Astrocyte (in vitro differentiated cells and primary cell): ENCODE measurements at regions not wholly inside any gene's neighbourhood (a gene's known extent, or its start where the extent isn't known, plus 50 kb on each side); places are given as distances from the start of the nearest gene placed in this dataset.
"Not testable (repeated sequence)": the region's sequence is repeated elsewhere in the genome, so short reads cannot be mapped to it uniquely, and the experiment has no call there.

Experiments used
- DNase-seq: peaks from one replicate; pipeline ENCODE4 v3.0.0-alpha.2; 2010; ENCODE audit warnings: low read depth
- FAIRE-seq: peaks from 2 replicates; lab custom pipeline; 2011; peaks lifted over from hg19 to GRCh38; lab: Jason Lieb, UNC
- H2AFZ ChIP-seq: 2 replicates; pipeline ENCODE4 v1.6.0; 2012; ENCODE audit warnings: low read depth, low read length, inconsistent platforms
- H3K27ac ChIP-seq: 2 replicates; pipeline ENCODE4 v1.5.1; 2011; ENCODE audit warnings: low read depth, low read length, inconsistent platforms
- H3K27me3 ChIP-seq: 2 replicates; pipeline ENCODE4 v1.6.0; 2011; ENCODE audit warnings: low read length, inconsistent platforms; ENCODE audit not compliant: insufficient read depth
- H3K36me3 ChIP-seq: 2 replicates; pipeline ENCODE4 v1.5.1; 2011; ENCODE audit warnings: low read length, inconsistent platforms; ENCODE audit not compliant: insufficient read depth
- H3K4me1 ChIP-seq: 2 replicates; pipeline ENCODE4 v1.5.1; 2011; ENCODE audit warnings: low read length, inconsistent platforms; ENCODE audit not compliant: insufficient read depth
- H3K4me2 ChIP-seq: 2 replicates; pipeline ENCODE4 v1.6.0; 2012; ENCODE audit warnings: low read length, inconsistent platforms
- H3K4me3 ChIP-seq: 2 replicates; pipeline ENCODE4 v1.5.1; 2011; ENCODE audit warnings: low read depth, mild to moderate bottlenecking, low read length, inconsistent platforms; ENCODE audit not compliant: insufficient read depth
- H3K79me2 ChIP-seq: 2 replicates; pipeline ENCODE4 v1.6.0; 2012; ENCODE audit warnings: mild to moderate bottlenecking, low read length, inconsistent platforms; ENCODE audit not compliant: insufficient read depth
- H3K9ac ChIP-seq: 2 replicates; pipeline ENCODE4 v1.6.0; 2012; ENCODE audit warnings: mild to moderate bottlenecking, low read length, inconsistent platforms
- H3K9me3 ChIP-seq: 2 replicates; pipeline ENCODE4 v1.5.1; 2012; ENCODE audit warnings: low read depth, mild to moderate bottlenecking, low read length, inconsistent platforms; ENCODE audit not compliant: insufficient read depth
- H4K20me1 ChIP-seq: 2 replicates; pipeline ENCODE4 v1.6.0; 2012; ENCODE audit warnings: low read length, inconsistent platforms; ENCODE audit not compliant: insufficient read depth
- H3K27ac Mint-ChIP-seq: one replicate; pipeline ENCODE4 v1.8.0; 2021; ENCODE audit warnings: mild to moderate bottlenecking, mixed read lengths; ENCODE audit not compliant: unreplicated experiment
- H3K27me3 Mint-ChIP-seq: one replicate; pipeline ENCODE4 v1.8.0; 2021; ENCODE audit warnings: low read depth, mixed read lengths; ENCODE audit not compliant: unreplicated experiment
- H3K36me3 Mint-ChIP-seq: one replicate; pipeline ENCODE4 v1.8.0; 2021; ENCODE audit warnings: low read depth, mixed read lengths; ENCODE audit not compliant: unreplicated experiment
- H3K4me1 Mint-ChIP-seq: one replicate; pipeline ENCODE4 v1.8.0; 2021; ENCODE audit warnings: low read depth, mixed read lengths; ENCODE audit not compliant: unreplicated experiment
- H3K4me3 Mint-ChIP-seq: one replicate; pipeline ENCODE4 v1.8.0; 2021; ENCODE audit warnings: mild to moderate bottlenecking, moderate library complexity, mixed read lengths; ENCODE audit not compliant: unreplicated experiment
- H3K9me3 Mint-ChIP-seq: one replicate; pipeline ENCODE4 v1.8.0; 2021; ENCODE audit warnings: mild to moderate bottlenecking, mixed read lengths; ENCODE audit not compliant: unreplicated experiment
- CTCF ChIP-seq: IDR thresholded peaks from 2 replicates; pipeline ENCODE4 v1.5.1; 2011; ENCODE audit warnings: low read depth, mild to moderate bottlenecking, inconsistent platforms, low read length, moderate library complexity; ENCODE audit not compliant: insufficient read depth
- EZH2 ChIP-seq: IDR thresholded peaks from 2 replicates; pipeline ENCODE4 v1.6.1; 2012; ENCODE audit warnings: mild to moderate bottlenecking, low read length, inconsistent platforms; ENCODE audit not compliant: insufficient read depth

- Mint-ChIP-seq H3K27ac (no peak overlapping the region), H3K27me3 (no peaks in the 10 kb centered on the region), H3K4me1 (peaks cover 2% of the 10 kb centered on the region), H3K4me3 (no peak overlapping the region), H3K36me3 (no peaks in the 10 kb centered on the region), H3K9me3 (no peaks in the 10 kb centered on the region)
- Histone ChIP-seq H3K4me2 (no peak overlapping the region), H3K79me2 (no peaks in the 10 kb centered on the region), H3K27ac (no peak overlapping the region), H3K36me3 (no peaks in the 10 kb centered on the region), H3K9me3 (no peaks in the 10 kb centered on the region), H2AFZ (no peak overlapping the region), H3K4me1 (no peaks in the 10 kb centered on the region), H3K27me3 (no peaks in the 10 kb centered on the region), H3K4me3 (no peak overlapping the region), H4K20me1 (no peaks in the 10 kb centered on the region), H3K9ac (no peak overlapping the region)
- DNase-seq (peak; percentile 37), FAIRE-seq (peak; percentile 67)
- no peak for TF ChIP-seq CTCF
- no peak for TF ChIP-seq EZH2
These were observed 362.2 kb downstream of the SRGAP2C start for GRCh38 chr1:121546830-121547591.

- H3K4me2 ChIP-seq, H3K27ac Mint-ChIP-seq, H3K27me3 Mint-ChIP-seq, H4K20me1 ChIP-seq, H3K4me1 Mint-ChIP-seq, FAIRE-seq, H3K9me3 ChIP-seq, H3K4me3 ChIP-seq, H3K27me3 ChIP-seq, H3K9ac ChIP-seq, H3K4me1 ChIP-seq, H3K27ac ChIP-seq, H2AFZ ChIP-seq, H3K9me3 Mint-ChIP-seq, H3K4me3 Mint-ChIP-seq, H3K79me2 ChIP-seq, DNase-seq, H3K36me3 ChIP-seq, H3K36me3 Mint-ChIP-seq: not testable (repeated sequence)
These were observed 363.0 kb downstream of the SRGAP2C start for GRCh38 chr1:121547726-121548125.

GRCh38 chr1:121550817-121551216 lies 366.0 kb downstream of the SRGAP2C start:
- not testable (repeated sequence) for H3K27me3 Mint-ChIP-seq, H3K4me3 Mint-ChIP-seq, H3K9me3 Mint-ChIP-seq, H3K27ac ChIP-seq, H3K4me2 ChIP-seq, H3K36me3 ChIP-seq, H3K4me1 ChIP-seq, H4K20me1 ChIP-seq, H3K9ac ChIP-seq, H3K9me3 ChIP-seq, H3K4me1 Mint-ChIP-seq, FAIRE-seq, H2AFZ ChIP-seq, H3K27me3 ChIP-seq, H3K36me3 Mint-ChIP-seq, H3K79me2 ChIP-seq, H3K27ac Mint-ChIP-seq, H3K4me3 ChIP-seq, DNase-seq

- not testable (repeated sequence) for H3K9ac ChIP-seq, FAIRE-seq, H3K4me3 ChIP-seq, H3K79me2 ChIP-seq, H3K36me3 ChIP-seq, H3K27ac Mint-ChIP-seq, DNase-seq, H4K20me1 ChIP-seq, H3K4me3 Mint-ChIP-seq, H3K36me3 Mint-ChIP-seq, H3K9me3 ChIP-seq, H3K9me3 Mint-ChIP-seq, H3K4me2 ChIP-seq, H3K4me1 Mint-ChIP-seq, H3K27me3 Mint-ChIP-seq, H3K27me3 ChIP-seq, H3K4me1 ChIP-seq, H2AFZ ChIP-seq, H3K27ac ChIP-seq
These were observed 366.7 kb downstream of the SRGAP2C start for GRCh38 chr1:121551491-121551890.

GRCh38 chr1:121556560-121556959 lies 371.8 kb downstream of the SRGAP2C start:
- not testable (repeated sequence) for H3K9me3 ChIP-seq, H3K36me3 Mint-ChIP-seq, H3K4me3 ChIP-seq, H3K4me2 ChIP-seq, H3K4me3 Mint-ChIP-seq, H3K79me2 ChIP-seq, H2AFZ ChIP-seq, H3K27me3 Mint-ChIP-seq, H3K36me3 ChIP-seq, H3K4me1 Mint-ChIP-seq, H3K4me1 ChIP-seq, H3K27me3 ChIP-seq, H3K27ac ChIP-seq, H3K27ac Mint-ChIP-seq, H3K9me3 Mint-ChIP-seq, H4K20me1 ChIP-seq, DNase-seq, H3K9ac ChIP-seq, FAIRE-seq
